Activated naive CD4-positive, alpha-beta T cell treated with Interleukin-2 at 50 U/mL for 16 hours (primary cell): ENCODE measurements at regions not wholly inside any gene's neighbourhood (a gene's known extent, or its start where the extent isn't known, plus 50 kb on each side); places are given as distances from the start of the nearest gene placed in this dataset.

Experiments
- DNase-seq: peaks from one replicate; pipeline ENCODE4 v3.0.0-alpha.2; 2020

DNA sequence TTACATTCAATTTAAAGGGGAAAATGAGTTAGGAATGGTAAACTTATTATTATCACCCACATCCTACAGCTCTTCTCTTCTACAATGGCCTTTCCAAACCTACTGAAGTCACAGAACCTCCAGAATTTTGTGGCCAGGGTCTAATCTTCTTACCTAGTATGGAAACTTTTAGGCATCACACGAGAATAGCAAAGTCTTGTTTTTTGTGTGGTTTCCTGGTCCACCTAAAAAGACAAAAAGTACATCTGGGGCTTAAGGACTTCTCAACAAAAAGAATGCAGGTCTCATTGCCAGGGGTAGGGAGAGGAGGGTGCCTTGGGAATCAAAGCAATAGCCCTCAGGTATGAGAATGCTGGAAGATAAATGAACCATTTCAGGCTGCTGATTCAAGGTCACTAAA, 345.3 kb downstream of the LMX1A start:
- no peak for DNase-seq

DNA sequence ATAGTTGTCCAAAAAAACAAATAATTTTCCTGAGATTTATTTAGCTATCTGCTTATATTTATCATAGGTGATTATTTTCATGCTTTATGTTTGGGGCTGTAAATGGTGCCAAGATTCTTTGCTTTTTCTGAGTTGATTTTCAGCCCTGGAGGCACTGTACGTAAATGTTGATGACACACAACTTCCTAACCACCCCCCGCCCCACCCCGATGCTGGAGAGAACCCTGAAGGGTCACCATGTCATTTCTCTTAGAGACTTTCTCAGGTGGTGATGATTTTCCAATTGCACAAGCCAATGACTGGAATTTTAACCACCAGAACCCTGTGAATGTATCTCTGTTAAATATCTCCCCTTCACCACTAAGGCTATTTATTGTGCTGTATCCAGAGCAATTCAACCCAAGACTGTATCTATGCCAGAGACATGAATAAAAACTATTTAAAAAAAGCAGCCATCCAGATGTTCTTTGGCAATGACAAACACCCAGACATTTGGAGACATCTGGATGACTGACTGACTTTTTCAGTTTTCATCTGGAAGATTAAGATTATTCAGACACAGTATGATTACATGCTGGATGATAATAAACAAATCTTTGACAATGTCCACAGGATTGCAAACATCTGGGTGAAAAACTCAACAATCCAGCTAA, 346.0 kb downstream of the LMX1A start:
- no peak for DNase-seq

DNA sequence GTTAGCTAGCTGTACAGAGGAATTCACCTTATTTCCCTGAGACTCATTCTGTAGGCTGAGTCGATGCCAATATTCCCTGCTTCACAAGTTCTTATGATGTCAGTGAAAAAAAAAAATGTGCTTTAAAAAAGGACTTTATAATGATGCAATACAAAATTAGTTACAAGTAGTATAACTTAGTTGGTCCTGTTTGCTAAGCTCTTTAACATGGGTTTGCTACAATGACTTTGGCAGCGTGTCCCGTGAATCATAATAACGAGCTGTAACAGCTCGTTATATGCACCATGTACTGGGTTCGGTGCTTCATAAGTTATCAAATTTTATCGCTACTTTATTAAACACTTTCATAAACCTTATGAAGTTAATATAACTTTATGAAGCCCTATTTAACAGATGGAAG, 349.7 kb downstream of the LMX1A start:
- no peak for DNase-seq

DNA sequence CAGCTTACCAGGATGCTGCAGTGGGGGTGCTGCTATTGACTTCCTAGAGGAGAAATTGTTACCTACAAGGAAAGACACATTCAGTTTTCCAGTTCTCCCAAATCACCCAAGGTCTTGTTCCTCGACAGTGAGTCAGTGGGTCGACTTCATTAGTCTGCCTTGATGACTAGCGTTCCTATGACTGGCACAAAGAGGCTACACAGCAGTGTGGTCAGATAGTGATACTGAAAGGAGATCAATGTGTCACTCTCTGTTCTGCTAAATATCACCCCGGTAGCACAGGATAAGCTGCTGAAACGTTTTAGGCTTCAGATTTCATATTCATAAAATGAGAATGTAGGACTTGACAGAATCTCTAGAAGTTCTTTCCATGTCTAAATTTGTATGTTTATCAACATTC, 357.4 kb downstream of the LMX1A start:
- no peak for DNase-seq

DNA sequence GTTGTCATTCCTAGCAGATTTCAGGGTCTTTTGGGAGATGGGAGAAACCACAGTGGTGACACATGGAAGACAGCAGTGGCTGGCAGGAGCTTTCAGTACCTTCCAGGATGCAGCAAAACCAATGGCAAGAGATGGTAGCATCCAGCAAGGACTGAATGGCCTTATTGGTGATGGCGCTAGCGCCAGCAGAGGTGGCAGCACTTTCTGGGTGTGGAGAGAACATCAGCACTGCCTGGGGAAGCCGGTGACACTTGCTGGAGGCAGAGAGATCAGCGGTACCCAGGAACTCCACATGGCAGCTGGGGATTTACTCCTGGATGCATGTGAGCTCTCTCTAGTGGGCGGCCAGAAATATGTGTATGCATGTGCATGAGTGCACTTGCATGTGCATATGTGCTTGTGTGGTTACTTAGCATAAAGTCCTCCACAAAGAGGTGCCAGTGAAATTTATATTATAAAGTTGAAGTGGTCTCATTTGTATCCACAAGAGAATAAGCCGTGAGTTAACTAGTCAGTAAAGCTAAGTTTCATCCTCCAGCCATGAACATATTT, 364.7 kb downstream of the LMX1A start:
- no peak for DNase-seq

DNA sequence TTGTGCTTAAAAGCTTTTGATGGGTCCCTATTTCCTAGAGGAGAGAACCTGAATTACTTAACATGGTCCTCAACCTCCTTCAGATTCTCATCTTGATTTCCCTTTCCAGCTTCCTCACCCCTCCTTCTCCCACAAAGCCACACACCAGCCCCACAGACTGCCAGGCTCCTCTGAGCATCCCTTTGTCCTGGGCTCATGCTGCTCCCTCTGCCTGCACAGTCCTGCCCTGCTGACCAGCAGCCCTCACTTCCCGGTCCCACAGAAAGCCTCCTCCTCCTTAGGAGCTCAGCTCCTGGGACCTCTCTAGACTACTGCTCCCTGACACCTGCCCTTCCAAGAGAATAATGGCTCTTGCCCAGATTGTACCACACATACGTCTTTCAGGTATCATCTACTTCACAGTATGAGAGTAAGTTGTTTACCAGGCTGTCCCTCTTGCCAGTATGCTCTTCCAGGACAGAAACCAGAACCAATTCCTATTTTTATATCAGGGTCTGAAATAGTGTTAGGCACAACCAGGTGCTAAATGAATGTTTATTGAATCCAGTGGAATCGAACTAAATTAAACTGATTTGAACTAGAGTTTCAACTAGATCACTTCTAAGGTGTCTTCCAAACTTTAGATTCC, 373.4 kb downstream of the LMX1A start:
- no peak for DNase-seq

DNA sequence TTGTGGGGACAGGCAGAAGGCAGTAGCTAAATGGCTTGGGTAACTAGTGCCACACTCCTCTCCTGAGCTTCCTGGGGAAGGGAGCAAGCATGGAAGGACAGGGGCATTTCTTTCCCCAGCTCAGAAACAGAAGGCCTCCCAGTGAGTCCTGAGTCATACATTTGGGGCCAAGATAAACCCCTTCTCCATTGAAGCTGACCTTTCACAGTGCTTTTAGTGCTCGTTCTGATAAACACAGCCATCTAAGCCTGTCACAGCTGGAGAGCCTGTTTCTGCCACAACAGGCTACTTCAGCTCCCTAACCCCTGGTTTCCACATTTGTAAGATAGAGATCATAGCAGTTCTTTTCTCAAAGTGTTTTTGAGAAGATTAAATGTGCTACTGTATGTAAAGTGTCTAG, 374.0 kb downstream of the LMX1A start:
- DNase-seq = no peak

DNA sequence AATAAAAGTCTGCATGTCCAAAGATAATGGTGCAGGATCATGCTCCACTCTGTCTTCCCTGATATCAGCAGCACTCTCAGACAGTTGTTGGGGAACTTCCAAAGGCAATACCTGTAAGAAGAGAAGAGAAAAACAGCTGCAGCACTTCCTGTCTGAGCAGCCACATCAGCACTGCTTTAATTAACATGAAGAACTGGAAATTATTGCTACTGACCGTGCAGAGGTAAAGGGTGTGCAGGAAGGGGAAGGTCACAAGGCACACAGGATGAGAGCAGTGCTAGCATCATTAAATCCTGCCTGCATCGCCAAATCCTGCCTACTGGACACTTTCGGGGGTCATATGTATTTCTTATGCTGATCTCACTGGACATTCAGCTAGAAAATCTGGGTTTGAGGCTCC, 379.0 kb downstream of the LMX1A start:
- no peak for DNase-seq

DNA sequence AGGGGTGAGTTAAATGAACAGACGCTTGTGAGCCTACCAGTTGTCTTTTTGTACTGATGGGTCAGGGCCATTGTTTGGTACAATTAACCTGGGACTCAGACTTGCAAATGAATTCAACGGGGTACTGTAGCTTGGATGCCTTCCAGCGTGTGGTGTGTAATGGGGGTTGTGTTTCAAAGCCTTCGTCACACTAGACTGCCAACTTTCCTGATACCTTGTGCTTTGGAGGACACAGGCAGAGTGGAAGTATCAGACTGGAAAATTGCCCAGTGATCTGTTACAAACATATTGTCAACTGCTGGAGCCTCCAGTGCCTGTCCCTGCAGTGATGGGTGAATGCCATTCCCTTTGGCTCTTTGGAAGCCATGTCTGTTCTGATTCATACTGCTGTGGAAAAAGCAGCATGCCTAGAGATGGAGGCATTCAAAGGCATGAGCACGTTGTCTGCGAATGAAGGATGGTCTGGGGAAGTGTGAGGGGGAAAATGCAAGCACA, 384.5 kb downstream of the LMX1A start:
- no peak for DNase-seq

DNA sequence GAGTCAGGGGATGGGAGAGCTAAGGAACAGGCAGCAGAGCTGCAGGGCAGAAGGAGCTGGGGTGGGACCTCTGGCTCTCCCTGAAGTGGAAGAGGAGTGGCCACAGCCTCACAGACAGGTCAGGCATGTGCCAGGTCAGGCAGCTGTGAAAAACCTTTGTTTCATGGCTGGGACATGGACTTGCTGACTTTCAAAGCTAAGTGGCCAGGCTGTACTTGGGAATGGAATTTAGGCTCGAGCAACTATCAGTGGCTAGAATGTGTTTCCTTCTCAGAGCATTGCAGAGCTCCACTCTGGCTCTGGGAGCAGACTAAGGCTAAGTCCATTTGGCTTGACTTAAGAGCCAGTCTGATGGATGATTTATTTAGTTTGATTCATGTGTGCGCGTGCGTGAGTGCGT, 385.1 kb downstream of the LMX1A start:
- DNase-seq = no peak

DNA sequence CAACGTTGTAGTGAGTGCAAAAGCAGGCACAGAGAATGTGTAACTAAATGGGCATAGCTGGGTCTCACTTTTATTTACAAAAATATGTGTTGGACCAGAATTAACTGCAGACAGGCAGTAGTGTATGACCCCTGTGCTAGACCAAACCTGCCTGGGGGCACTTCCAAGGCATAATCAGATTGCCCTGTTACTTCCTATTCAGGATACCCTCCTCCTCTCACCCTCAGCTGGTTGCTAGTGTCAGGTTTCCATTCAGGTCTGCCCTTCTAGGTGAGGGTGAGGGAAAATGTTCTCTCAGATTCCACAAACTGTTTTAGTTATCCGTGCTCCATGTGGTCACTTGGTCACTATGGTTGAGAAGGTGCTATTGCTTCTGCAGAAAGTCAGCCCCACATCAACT, 387.3 kb downstream of the LMX1A start:
- no peak for DNase-seq

DNA sequence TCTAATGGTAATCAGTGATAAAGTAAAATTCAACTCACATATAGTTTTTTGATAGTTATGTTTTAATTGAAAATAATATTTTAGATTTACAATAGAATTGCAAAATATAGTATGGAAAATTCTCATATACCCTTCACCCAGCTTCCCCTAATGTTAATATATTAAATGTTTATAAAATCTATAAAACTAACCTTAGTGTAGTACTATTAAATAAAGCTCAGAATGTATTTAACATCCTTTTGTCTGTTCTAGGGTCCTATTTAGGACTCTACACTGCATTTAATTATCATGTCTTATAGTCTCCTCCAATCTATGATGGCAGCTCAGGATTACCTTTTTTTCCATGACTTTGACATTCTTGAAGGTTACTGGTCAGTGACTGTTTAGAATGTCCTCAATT, 389.2 kb downstream of the LMX1A start:
- no peak for DNase-seq

DNA sequence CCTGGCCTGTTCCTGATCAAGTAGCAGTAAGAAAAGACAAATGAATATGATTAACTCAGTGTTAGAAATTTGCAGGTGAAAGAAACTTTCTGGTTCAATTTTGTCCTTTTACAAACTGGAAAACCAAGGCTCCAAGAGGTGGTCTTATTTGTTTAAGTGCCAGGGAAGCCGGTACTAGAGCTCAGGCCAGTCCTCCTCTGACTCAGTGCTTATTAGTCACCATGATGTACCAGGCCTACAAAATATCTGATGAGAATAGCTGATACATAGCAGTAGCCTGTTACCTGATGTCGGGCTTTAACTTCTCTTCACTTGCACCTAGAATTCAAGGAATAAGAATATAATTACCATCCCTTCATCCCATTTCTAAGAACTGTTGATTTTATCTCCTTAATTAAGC, 394.8 kb downstream of the LMX1A start:
- DNase-seq = no peak

DNA sequence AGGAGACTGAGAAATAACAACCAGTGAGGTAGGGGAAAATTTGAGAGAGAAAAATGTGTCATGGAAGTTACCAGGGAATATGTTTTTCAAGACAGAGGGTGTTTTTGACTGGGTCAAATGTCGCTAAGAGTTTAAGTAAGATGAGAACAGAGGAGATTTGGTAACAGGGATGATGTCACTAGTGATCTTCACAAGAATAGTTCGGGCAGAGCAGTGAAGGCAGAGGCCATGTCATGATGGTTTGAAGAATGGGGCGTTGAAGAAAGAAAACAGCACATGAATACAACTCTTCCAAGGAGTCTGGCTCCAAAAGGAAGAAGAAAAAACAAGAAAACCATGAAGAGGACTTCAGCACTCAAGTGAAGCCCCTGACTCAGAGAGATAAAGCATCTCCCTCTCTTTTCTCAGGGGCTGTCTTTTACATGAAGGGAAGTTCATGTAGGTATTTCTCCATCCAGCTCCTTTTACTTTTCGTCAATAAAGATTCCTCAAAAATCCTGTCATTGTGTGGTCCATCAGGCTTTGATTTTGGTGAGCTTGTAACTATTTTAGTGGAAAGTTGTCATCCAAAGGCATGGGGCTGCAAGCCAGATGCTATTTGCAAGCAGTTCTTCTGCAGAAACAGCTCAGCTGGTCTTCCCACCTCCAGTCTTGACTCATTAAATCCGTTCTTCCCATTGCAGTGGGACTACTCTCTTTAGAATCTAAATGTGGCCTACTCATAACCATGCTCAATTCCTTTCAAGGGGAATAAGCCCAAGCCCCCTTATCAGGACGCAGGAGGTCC, 397.3 kb downstream of the LMX1A start:
- no peak for DNase-seq

DNA sequence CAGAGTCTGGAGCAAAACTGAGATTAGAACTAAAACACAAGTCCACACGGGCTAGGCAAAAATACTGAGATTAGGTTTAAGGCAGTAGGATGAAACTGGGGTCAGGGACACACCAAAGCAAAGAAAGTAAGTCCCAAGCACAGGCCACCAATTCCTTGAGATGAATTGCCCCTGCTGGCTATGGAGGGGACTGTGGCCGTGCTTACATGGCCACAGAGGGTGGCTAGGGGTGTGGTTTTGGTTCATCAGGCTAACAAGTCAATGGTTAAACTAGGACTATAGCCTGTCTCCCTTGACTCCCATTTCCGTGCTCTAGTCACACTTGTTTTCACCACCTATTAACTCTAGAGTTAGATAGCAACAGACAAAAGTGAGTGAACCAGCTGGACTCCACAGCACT, 394.8 kb downstream of the PBX1 start:
- no peak for DNase-seq

DNA sequence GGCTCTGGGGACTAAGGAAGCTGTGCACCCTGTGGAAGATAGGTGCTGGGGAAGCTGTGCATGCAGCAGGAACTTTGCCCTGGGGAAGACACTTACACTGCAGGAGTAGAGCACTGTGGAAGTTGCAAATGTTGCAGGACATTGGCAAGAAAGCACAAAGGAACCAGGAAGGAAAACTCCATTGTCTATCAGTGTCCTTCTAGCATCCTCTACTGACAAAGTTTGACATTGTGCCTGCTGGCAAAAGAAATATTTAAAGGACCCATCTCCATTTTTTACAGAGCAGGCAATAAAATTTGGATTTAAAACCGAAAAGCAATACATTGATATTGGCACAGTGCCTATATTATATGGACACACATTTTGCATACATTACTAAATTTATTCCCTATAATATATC, 394.1 kb downstream of the PBX1 start:
- DNase-seq = no peak

DNA sequence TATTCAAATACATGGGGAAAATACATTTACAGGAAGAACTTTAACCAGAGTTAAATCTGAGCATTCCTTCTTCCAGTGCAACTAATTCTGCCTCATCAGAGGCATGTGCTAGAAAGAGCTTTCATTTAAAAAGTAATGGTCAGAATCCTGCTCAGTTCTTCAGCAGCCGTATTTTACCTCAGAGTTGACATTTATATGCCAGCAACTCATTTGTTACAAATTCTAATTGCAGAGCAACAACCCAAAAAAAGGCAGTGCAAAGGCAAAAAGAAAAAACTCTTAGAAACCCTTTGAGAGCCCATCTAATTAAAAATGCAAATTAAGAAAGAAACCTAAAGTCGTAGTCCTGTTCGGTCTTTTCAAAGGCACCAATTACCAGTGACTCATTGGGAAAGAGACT, 392.5 kb downstream of the PBX1 start:
- DNase-seq = no peak

DNA sequence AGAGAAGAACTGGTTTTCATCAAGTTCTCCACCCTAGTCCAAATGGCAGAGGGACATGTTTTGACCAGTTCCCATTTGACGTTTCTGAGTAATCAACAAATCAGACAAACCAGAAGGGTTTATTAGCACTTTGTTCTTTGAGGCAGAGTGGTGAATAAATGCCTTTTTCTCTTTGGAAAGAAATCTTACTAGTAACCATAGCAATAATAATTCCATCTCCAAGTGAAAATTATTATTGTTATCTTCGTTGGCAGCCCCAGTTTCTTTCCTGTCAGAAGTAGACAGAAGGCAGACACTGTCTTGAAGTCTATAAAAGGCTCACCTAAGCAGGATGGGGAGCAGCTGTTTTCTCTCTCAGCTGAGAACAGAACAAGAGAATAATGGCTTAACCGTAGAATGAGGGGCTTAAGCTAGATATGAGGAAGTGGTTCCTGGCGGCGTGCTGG, 391.6 kb downstream of the PBX1 start:
- no peak for DNase-seq

DNA sequence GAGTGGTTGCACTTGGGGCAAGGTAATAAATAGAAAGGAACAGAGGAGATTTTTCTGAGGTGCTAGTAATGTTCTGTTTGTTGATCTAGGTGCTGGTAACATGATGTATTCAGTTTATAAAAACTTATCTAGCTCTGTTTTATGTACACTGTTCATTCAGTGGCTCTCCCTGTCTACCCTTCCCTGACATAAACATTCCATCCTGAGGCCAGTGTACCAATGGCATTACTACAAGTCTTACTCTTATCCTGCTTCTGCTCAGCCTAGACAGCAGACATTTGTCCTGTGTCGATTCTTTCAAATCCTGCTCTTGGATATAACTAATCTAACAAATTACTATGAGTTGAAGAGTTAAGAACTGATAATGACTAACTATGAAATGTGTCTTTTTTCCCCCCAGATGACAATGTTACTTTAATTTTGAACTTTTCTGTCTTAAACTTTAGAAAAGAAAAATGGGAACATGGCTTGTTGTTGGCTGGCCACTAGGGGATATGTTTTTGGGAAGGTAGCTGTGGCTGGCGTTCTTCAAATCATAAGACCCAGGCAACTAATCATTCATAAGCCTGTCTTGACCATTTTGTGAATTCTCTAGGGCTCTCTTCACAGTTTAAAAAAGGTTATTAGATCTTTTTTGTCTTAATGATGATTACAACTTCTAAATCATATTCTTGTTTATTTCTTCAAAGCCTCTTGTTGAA, 390.9 kb downstream of the PBX1 start:
- no peak for DNase-seq

DNA sequence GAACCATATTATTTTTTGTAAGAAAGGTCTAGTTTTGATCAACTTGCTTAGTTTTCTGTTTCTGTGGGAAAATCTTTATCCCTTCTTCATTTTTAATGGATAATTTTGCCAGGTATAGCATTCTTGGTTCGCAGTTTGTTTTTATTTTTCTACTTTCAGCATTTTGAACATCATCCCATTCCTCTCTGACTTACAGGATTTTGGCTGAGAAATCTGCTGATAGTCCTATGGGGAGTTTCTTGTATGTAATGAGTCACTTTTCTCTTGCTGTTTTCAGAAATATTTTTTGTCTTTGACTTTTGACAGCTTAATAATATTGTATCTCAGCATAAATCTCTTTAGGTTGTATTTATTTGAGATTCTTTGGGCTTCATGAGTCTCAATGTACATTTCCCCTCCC, 389.1 kb downstream of the PBX1 start:
- no peak for DNase-seq

DNA sequence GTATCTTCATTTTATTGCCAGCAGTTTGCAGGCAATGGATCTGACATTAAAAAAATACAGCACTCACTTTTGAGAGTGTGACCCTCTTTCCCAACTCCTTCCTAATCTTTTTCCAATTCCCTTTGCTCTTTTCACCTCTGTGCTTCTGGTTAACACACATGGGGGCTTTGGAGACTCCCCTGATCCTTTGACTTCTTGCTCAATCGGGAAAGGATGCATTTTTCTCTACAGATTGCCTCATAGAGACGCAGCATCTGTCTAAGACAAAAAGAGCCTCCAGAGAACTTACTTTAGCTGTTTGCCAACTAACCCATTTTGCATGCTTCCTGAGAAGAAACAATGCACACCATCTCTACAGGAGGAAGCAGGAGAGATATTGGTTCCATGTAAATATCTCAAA, 378.3 kb downstream of the PBX1 start:
- DNase-seq = no peak

DNA sequence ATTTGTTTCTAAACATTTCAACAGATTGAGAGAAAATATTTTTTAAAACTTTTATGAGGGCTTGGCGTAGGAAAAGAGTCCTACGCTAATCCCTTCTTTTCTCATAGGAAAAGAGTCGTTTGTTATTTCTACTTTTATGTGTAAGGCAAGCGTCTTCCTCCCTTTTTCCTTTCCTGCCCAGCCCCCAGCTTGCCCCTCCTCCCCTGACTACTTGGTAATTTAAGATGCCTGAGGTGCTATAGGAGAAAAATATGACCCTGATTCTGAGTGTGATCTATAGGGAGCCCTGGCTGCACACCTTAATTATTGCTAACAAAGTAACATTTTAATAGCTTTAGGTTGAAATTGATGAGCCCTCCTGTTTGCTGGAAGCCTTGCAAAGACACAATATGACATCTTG, 373.6 kb downstream of the PBX1 start:
- DNase-seq = no peak

DNA sequence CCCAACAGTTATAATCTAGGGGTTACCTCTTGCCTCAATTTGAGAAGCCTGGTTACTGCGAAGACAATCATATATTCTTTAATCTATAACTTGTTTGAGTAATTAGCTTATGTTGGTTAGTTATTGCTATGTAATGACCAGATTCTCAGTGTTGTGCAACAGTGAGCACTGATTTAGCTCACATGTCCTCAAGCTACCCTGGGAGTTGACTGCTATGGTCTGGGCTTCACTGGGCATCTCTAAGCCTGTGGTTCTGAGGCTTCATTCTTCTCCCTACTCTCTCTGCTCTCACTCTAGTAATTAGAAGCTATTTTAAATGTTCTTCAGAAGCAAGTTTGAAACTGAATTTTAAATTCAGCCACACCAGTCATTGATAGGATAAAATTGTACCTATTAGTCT, 371.8 kb downstream of the PBX1 start:
- DNase-seq = no peak
